Panc1 (cell line): ENCODE measurements at regions not wholly inside any gene's neighbourhood (a gene's known extent, or its start where the extent isn't known, plus 50 kb on each side); places are given as distances from the start of the nearest gene placed in this dataset.

Experiments
- ATAC-seq: fragments of 200-7000 bp; cut with Tn5 transposase; 2 replicates; pipeline ENCODE4 v1.9.1; 2020; ENCODE audit warnings: mild to moderate bottlenecking, moderate library complexity
- BruUV-seq: library from RNA; stranded (reverse); fragments of 400-500 nt; replicated peaks from 2 replicates; lab custom pipeline; 2021; lab: Mats Ljungman, UMichigan
- CTCF ChIA-PET: fragments of 300-600 bp; sonication (Branson Sonifier 250); formaldehyde crosslinking; loops from one replicate; lab custom pipeline; 2022; ENCODE audit warnings: antibody characterized with exemption; lab: Charles Lee
- POLR2A ChIA-PET: fragments of 300-600 bp; sonication (Branson Sonifier 250); formaldehyde crosslinking; loops from one replicate; lab custom pipeline; 2022; ENCODE audit warnings: antibody characterized with exemption; lab: Charles Lee
- DNase-seq: peaks from one replicate; pipeline ENCODE4 v3.0.0-alpha.2; 2010; ENCODE audit warnings: low read depth, low spot score
- H3K27ac ChIP-seq: 2 replicates; pipeline ENCODE4 v1.5.1; 2011; ENCODE audit warnings: mild to moderate bottlenecking, low read length, inconsistent platforms
- H3K27me3 ChIP-seq: fragments of 200-500 bp; sonication (Bioruptor generic); 2 replicates; pipeline ENCODE4 v1.6.0; 2014; ENCODE audit warnings: low read length, inconsistent platforms; ENCODE audit not compliant: control insufficient read depth, insufficient read depth
- H3K36me3 ChIP-seq: fragments of 200-500 bp; sonication (Bioruptor generic); 2 replicates; pipeline ENCODE4 v1.5.1; 2014; ENCODE audit warnings: inconsistent platforms, mild to moderate bottlenecking, low read length, moderate library complexity; ENCODE audit not compliant: control insufficient read depth, insufficient read depth
- H3K4me1 ChIP-seq: 2 replicates; pipeline ENCODE4 v1.5.1; 2011; ENCODE audit warnings: inconsistent platforms, mild to moderate bottlenecking, low read length, moderate library complexity; ENCODE audit not compliant: control insufficient read depth, insufficient read depth
- H3K4me3 ChIP-seq, 2 experiments: 2 replicates each; pipeline ENCODE4 v1.5.1; 2011 to 2012; ENCODE audit warnings: low read depth in 2 of 2, low read length in 2 of 2, mild to moderate bottlenecking in 2 of 2, inconsistent platforms in 1 of 2, moderate library complexity in 1 of 2
- H3K9me3 ChIP-seq: fragments of 200-500 bp; sonication (Bioruptor generic); 2 replicates; pipeline ENCODE4 v1.5.1; 2014; ENCODE audit warnings: low read depth, mild to moderate bottlenecking, inconsistent platforms, low read length, moderate library complexity; ENCODE audit not compliant: control insufficient read depth, insufficient read depth
- CTCF ChIP-seq: fragments of 450-650 bp; IDR thresholded peaks from 2 replicates; pipeline ENCODE4 v1.5.1; 2017; ENCODE audit warnings: mild to moderate bottlenecking
- POLR2AphosphoS5 ChIP-seq: IDR thresholded peaks from 2 replicates; pipeline ENCODE4 v1.6.1; 2012; ENCODE audit warnings: mild to moderate bottlenecking, low read depth, low read length, moderate library complexity
- REST ChIP-seq, 2 experiments: IDR thresholded peaks; 2 replicates each; pipeline ENCODE4 v1.6.1; 2011 to 2012; ENCODE audit warnings: low read depth in 2 of 2, control low read depth in 1 of 2, low read length in 1 of 2, mild to moderate bottlenecking in 1 of 2, moderate library complexity in 1 of 2; ENCODE audit not compliant: insufficient read depth in 1 of 2
- SIN3A ChIP-seq: IDR thresholded peaks from 2 replicates; pipeline ENCODE4 v1.6.1; 2012; ENCODE audit warnings: low read depth, mild to moderate bottlenecking, low read length, moderate library complexity, borderline replicate concordance; ENCODE audit not compliant: insufficient read depth
- TCF7L2 ChIP-seq: IDR thresholded peaks from 2 replicates; pipeline ENCODE4 v1.6.1; 2011; ENCODE audit warnings: mild to moderate bottlenecking, low read depth, low read length, inconsistent platforms
- in situ Hi-C: cut with HindIII; loops from 2 replicates; pipeline ENCODE4 v1.10.0; 2016; ENCODE audit warnings: low sequenced_read_pairs, low pct_unique_long_range_greater_than_20kb
- intact Hi-C: fragments of 100-400 bp; cut with micrococcal nuclease; formaldehyde crosslinking; loops from one replicate; pipeline ENCODE4 v1.10.0; 2022; ENCODE audit not compliant: unreplicated experiment

GRCh38 chr18:51568151-51568550 is 370.7 kb upstream of the MEX3C start:
- Histone ChIP-seq H3K27ac (no peak overlapping the region), H3K4me1 (no peaks in the 10 kb centered on the region), H3K36me3 (no peaks in the 10 kb centered on the region), H3K4me3 (no peak overlapping the region), H3K9me3 (no peaks in the 10 kb centered on the region), H3K27me3 (no peaks in the 10 kb centered on the region)
- DNase-seq, result no peak
- ChIA-PET POLR2A (no interaction called here), CTCF (no interaction called here)
- ATAC-seq, result no peak
- no peak for TF ChIP-seq SIN3A
- no peak for TF ChIP-seq REST (IDR thresholded peaks at IDR 0.05; ENCODE audit: insufficient read depth in 1 of 2, low read depth in 2 of 2, low read length in 1 of 2)
- TF ChIP-seq POLR2AphosphoS5, result no peak
- TF ChIP-seq CTCF, result no peak
- no peak for TF ChIP-seq TCF7L2
- in situ Hi-C loops, result no loop called here
- intact Hi-C loops, result no loop called here
- BruUV-seq, result no TSS peak

- Histone ChIP-seq H3K9me3 (no peaks in the 10 kb centered on the region), H3K27me3 (no peaks in the 10 kb centered on the region), H3K36me3 (no peaks in the 10 kb centered on the region), H3K27ac (no peak overlapping the region), H3K4me1 (no peaks in the 10 kb centered on the region), H3K4me3 (no peak overlapping the region)
- CTCF ChIA-PET, result no interaction called here
- DNase-seq (no peak), ATAC-seq (no peak)
- intact Hi-C loops, result no loop called here
- POLR2A ChIA-PET, result no interaction called here
- in situ Hi-C loops, result no loop called here
- BruUV-seq, result no TSS peak
- TF ChIP-seq CTCF (no peak), POLR2AphosphoS5 (no peak), TCF7L2 (no peak), REST (IDR thresholded peaks at IDR 0.05; ENCODE audit: insufficient read depth in 1 of 2, low read depth in 2 of 2, low read length in 1 of 2) (no peak), SIN3A (no peak)
Observed at GRCh38 chr18:51569153-51569552, 371.7 kb upstream of the MEX3C start.
